ENCODE measurements at regions not wholly inside any gene's neighbourhood (a gene's known extent, or its start where the extent isn't known, plus 50 kb on each side); places are given as distances from the start of the nearest gene placed in this dataset.

DNA sequence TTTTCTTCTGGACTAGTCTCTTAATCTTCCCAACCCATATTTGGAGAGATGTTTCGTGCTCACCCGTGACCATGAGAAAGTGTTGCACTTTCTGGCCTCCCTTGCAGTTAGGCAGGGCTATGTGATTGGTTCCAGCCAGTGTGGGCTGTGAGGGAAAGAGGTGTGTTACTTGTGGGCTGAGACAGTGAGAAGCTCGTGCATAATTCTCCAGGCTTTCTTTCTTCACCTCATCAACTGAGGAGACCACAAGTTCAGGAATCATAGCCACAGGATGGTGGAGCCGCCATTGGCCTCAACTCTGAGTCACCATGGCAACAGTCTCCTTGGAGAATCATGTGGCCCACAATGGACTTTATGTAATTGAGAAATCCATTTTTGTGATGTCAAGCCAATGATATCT lies 57.5 kb upstream of the FUCA2 start:
- Histone ChIP-seq H3K27me3 (ENCODE audit: control insufficient read depth, insufficient read depth, low read length, poor library complexity, severe bottlenecking) (no peaks in the 10 kb centered on the region), H3K4me3 (ENCODE audit: low read length) (no peak overlapping the region), H3K4me1 (ENCODE audit: control insufficient read depth, insufficient read depth, low read length) (no peaks in the 10 kb centered on the region), H3K9ac (ENCODE audit: extremely low read depth, low read length, poor library complexity, severe bottlenecking) (no peak overlapping the region), H3K36me3 (ENCODE audit: control insufficient read depth, insufficient read depth, low read length) (no peaks in the 10 kb centered on the region), H3K9me3 (ENCODE audit: control insufficient read depth, low read length) (peaks cover 20% of the 10 kb centered on the region), H3K27ac (ENCODE audit: low read depth, low read length) (no peak overlapping the region)
- Mint-ChIP-seq H3K27me3 (ENCODE audit: insufficient read depth) (no peaks in the 10 kb centered on the region), H3K9me3 (peaks cover 16% of the 10 kb centered on the region), H3K4me1 (peaks cover 25% of the 10 kb centered on the region), H3K27ac (no peak overlapping the region), H3K4me3 (no peak overlapping the region), H3K36me3 (ENCODE audit: low read depth) (peaks cover 17% of the 10 kb centered on the region)
- TF ChIP-seq, protein P1, sequence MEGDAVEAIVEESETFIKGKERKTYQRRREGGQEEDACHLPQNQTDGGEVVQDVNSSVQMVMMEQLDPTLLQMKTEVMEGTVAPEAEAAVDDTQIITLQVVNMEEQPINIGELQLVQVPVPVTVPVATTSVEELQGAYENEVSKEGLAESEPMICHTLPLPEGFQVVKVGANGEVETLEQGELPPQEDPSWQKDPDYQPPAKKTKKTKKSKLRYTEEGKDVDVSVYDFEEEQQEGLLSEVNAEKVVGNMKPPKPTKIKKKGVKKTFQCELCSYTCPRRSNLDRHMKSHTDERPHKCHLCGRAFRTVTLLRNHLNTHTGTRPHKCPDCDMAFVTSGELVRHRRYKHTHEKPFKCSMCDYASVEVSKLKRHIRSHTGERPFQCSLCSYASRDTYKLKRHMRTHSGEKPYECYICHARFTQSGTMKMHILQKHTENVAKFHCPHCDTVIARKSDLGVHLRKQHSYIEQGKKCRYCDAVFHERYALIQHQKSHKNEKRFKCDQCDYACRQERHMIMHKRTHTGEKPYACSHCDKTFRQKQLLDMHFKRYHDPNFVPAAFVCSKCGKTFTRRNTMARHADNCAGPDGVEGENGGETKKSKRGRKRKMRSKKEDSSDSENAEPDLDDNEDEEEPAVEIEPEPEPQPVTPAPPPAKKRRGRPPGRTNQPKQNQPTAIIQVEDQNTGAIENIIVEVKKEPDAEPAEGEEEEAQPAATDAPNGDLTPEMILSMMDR (conservative IDR thresholded peaks at IDR 0.05), result no peak
- 83 to 92% methylated on average over 1 to 4 of the region's 4 CpGs for WGBS, 2 experiments (ENCODE audit: insufficient coverage in 1 of 2, insufficient read length in 1 of 2)
- DNase-seq, result no peak

DNA sequence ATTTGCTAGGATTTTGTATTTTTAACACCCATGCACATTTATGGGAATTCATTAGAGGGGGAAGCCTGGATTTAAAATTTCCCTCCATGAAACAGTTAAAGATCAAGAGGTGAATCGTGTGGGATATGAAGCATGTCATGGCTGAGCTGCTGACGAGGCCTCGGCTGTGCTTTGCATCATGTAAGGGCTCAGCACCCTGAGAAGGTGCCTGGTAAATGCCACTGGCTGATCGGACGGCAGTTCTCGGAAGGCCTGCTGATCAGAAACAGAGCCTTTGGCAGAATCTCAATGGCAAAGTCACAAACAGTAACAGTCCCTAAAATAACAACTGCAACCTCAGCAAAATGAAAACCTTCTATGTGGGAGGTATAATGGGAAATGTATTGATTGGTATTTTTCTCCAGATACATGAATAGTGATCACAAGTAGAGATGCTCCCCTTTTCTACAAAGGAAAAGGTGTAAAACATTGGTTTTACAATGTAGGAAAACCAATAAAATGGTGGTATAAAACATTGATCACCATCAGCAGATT lies 53.0 kb upstream of the FUCA2 start:
- no peaks in the 10 kb centered on the region for H3K27me3 ChIP-seq (ENCODE audit: control insufficient read depth, insufficient read depth, low read length, poor library complexity, severe bottlenecking)
- H3K4me1 Mint-ChIP-seq, result peaks cover 24% of the 10 kb centered on the region
- WGBS, 2 experiments (ENCODE audit: insufficient coverage in 1 of 2, insufficient read length in 1 of 2), result 95 to 100% methylated on average over 2 to 6 of the region's 6 CpGs

DNA sequence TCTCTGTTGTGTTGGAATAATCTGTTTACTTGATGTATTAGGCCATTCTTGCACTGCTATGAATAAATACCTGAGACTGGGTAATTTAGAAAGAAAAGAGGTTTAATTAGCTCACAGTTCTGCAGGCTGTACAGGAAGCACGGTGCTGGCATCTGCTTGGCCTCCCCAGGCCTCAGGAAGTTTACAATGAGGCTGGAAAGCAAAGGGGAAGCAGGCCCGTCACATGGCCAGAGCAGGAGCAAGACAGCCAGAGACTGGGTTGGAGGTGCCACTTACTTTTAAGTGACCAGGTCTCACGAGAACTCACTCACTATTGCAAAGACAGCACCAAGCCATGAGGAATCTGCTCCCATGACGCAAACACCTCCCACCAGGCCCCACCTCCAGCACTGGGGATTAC lies 50.6 kb upstream of the FUCA2 start:
- TF ChIP-seq, protein P1 (conservative IDR thresholded peaks at IDR 0.05), result no peak
- Histone ChIP-seq H3K27ac (ENCODE audit: low read depth, low read length) (no peak overlapping the region), H3K36me3 (ENCODE audit: control insufficient read depth, insufficient read depth, low read length) (no peaks in the 10 kb centered on the region), H3K9ac (ENCODE audit: extremely low read depth, low read length, poor library complexity, severe bottlenecking) (no peak overlapping the region), H3K27me3 (ENCODE audit: control insufficient read depth, insufficient read depth, low read length, poor library complexity, severe bottlenecking) (no peaks in the 10 kb centered on the region), H3K4me3 (ENCODE audit: low read length) (no peak overlapping the region), H3K4me1 (ENCODE audit: control insufficient read depth, insufficient read depth, low read length) (peaks cover 4% of the 10 kb centered on the region), H3K9me3 (ENCODE audit: control insufficient read depth, low read length) (peaks cover 8% of the 10 kb centered on the region)
- H3K9me3 Mint-ChIP-seq, result peaks cover 10% of the 10 kb centered on the region
- H3K4me3 Mint-ChIP-seq, result no peak overlapping the region
- peaks cover 18% of the 10 kb centered on the region for H3K4me1 Mint-ChIP-seq
- WGBS, 2 experiments (ENCODE audit: insufficient coverage in 1 of 2, insufficient read length in 1 of 2), result 95% methylated on average over 4 of the region's 4 CpGs; no CpG with 5 or more reads in 1 of the 2 experiments
- peaks cover 17% of the 10 kb centered on the region for H3K36me3 Mint-ChIP-seq (ENCODE audit: low read depth)
- no peak for DNase-seq
- no peak overlapping the region for H3K27ac Mint-ChIP-seq
- peaks cover 2% of the 10 kb centered on the region for H3K27me3 Mint-ChIP-seq (ENCODE audit: insufficient read depth)

More for the DNA sequence above, 53.0 kb upstream of the FUCA2 start:
- no peaks in the 10 kb centered on the region for H3K36me3 ChIP-seq (ENCODE audit: control insufficient read depth, insufficient read depth, low read length)
- Mint-ChIP-seq H3K27ac (no peak overlapping the region), H3K4me3 (no peak overlapping the region), H3K9me3 (peaks cover 10% of the 10 kb centered on the region), H3K27me3 (ENCODE audit: insufficient read depth) (no peaks in the 10 kb centered on the region), H3K36me3 (ENCODE audit: low read depth) (peaks cover 16% of the 10 kb centered on the region)
- H3K27ac ChIP-seq (ENCODE audit: low read depth, low read length), result no peak overlapping the region
- DNase-seq, result no peak
- peaks cover 8% of the 10 kb centered on the region for H3K9me3 ChIP-seq (ENCODE audit: control insufficient read depth, low read length)
- TF ChIP-seq, protein P1 (conservative IDR thresholded peaks at IDR 0.05), result no peak
- no peak overlapping the region for H3K4me3 ChIP-seq (ENCODE audit: low read length)
- no peak overlapping the region for H3K9ac ChIP-seq (ENCODE audit: extremely low read depth, low read length, poor library complexity, severe bottlenecking)
- H3K4me1 ChIP-seq (ENCODE audit: control insufficient read depth, insufficient read depth, low read length), result peaks cover 3% of the 10 kb centered on the region
